Gastrocnemius medialis (tissue), 4 donors: ENCODE measurements at regions not wholly inside any gene's neighbourhood (a gene's known extent, or its start where the extent isn't known, plus 50 kb on each side); places are given as distances from the start of the nearest gene placed in this dataset.

Source experiments
- CTCF ChIP-seq, 5 experiments: fragments of 450-650 bp in 3 of 5; fragments of 200-600 bp in 2 of 5; sonication (generic) in 2 of 5; IDR thresholded peaks in 4 of 5; conservative IDR thresholded peaks in 1 of 5; 1 replicate in 4 of 5; 2 replicates in 1 of 5; pipeline ENCODE4 v1.5.1; 2016 to 2019; ENCODE audit warnings: antibody characterized with exemption in 5 of 5, mild to moderate bottlenecking in 3 of 5, moderate library complexity in 3 of 5
- POLR2A ChIP-seq, 2 donors: fragments of 450-650 bp; IDR thresholded peaks; one replicate each; pipeline ENCODE4 v1.6.1; 2017; ENCODE audit warnings: antibody characterized with exemption in 2 of 2, mild to moderate bottlenecking in 2 of 2, moderate library complexity in 2 of 2

- TF ChIP-seq CTCF (IDR thresholded peaks at IDR 0.05 in 4 of 5, conservative IDR thresholded peaks at IDR 0.05 in 1 of 5) (no peak), POLR2A (IDR thresholded peaks at IDR 0.05) (no peak)
These were observed 98.2 kb upstream of the NECTIN3 start for GRCh38 chr3:110973263-110973895.
